HepG2 (cell line): ENCODE measurements at regions not wholly inside any gene's neighbourhood (a gene's known extent, or its start where the extent isn't known, plus 50 kb on each side); places are given as distances from the start of the nearest gene placed in this dataset.

Source experiments
- ATAC-seq: fragments of 200-7000 bp; cut with Tn5 transposase; 3 replicates; pipeline ENCODE4 v1.9.1; 2020; ENCODE audit warnings: mild to moderate bottlenecking, moderate library complexity
- BruUV-seq: library from RNA; stranded (reverse); fragments of 400-500 nt; replicated peaks from 2 replicates; lab custom pipeline; 2021; lab: Mats Ljungman, UMichigan
- CTCF ChIA-PET: fragments of 300-600 bp; formaldehyde crosslinking; extraction: SDS; loops from one replicate; lab custom pipeline; 2021; ENCODE audit warnings: low total read pairs, inconsistent platforms, low intra/inter-chr PET ratio; lab: Yijun Ruan, JAX
- POLR2A ChIA-PET: fragments of 350-600 bp; sonication (Branson Sonifier 250); formaldehyde crosslinking; loops from one replicate; lab custom pipeline; 2020; ENCODE audit warnings: antibody characterized with exemption, inconsistent platforms; lab: Yijun Ruan, JAX
- DNase-seq: peaks from one replicate; pipeline ENCODE4 v3.0.0-alpha.2; 2015; ENCODE audit warnings: low spot score
- FAIRE-seq: peaks from 3 replicates; lab custom pipeline; 2011; peaks lifted over from hg19 to GRCh38; lab: Jason Lieb, UNC
- H2AFZ ChIP-seq: one replicate; pipeline ENCODE4 v1.6.1; 2011; ENCODE audit warnings: low read length, inconsistent platforms
- H3K27ac ChIP-seq: fragments of 300-600 bp; 3 replicates; pipeline ENCODE4 v1.8.0; 2011; ENCODE audit warnings: mixed run types, mild to moderate bottlenecking, mixed read lengths, low read length, inconsistent platforms; ENCODE audit not compliant: insufficient read depth; ENCODE audit errors: extremely low read length
- H3K27me3 ChIP-seq, 2 experiments: fragments of 200-600 bp in 1 of 2; 2 replicates in 1 of 2; 3 replicates in 1 of 2; pipeline versions ENCODE4 v1.6.0 to v1.8.0; 2011; ENCODE audit warnings: low read length in 2 of 2, mild to moderate bottlenecking in 2 of 2, moderate library complexity in 2 of 2, inconsistent platforms in 1 of 2; ENCODE audit not compliant: insufficient read depth in 2 of 2, control insufficient read depth in 1 of 2
- H3K36me3 ChIP-seq, 2 experiments: fragments of 200-600 bp in 1 of 2; replicated peaks in 1 of 2; 2 replicates in 1 of 2; 3 replicates in 1 of 2; pipeline versions ENCODE4 v1.5.1 to v1.8.0; 2011; ENCODE audit warnings: low read length in 2 of 2, inconsistent platforms in 1 of 2; ENCODE audit not compliant: insufficient read depth in 2 of 2, control insufficient read depth in 1 of 2
- H3K4me1 ChIP-seq: 2 replicates; pipeline ENCODE4 v1.5.1; 2012; ENCODE audit warnings: low read length, inconsistent platforms; ENCODE audit not compliant: insufficient read depth
- H3K4me2 ChIP-seq: 2 replicates; pipeline ENCODE4 v1.6.0; 2011; ENCODE audit warnings: low read depth, low read length, inconsistent platforms
- H3K4me3 ChIP-seq, 3 experiments: fragments of 200-600 bp in 1 of 3; sonication (generic), shearing (Covaris generic) in 1 of 3; replicated peaks in 1 of 3; 2 replicates each; pipeline ENCODE4 v1.5.1; 2011 to 2016; ENCODE audit warnings: low read length in 3 of 3, inconsistent platforms in 2 of 3, low read depth in 2 of 3, mild to moderate bottlenecking in 2 of 3, control low read depth in 1 of 3, mixed read lengths in 1 of 3; ENCODE audit not compliant: insufficient read depth in 1 of 3
- H3K79me2 ChIP-seq: one replicate; pipeline ENCODE4 v1.6.1; 2011; ENCODE audit warnings: low read length, inconsistent platforms; ENCODE audit not compliant: insufficient read depth
- H3K9ac ChIP-seq: 2 replicates; pipeline ENCODE4 v1.6.0; 2011; ENCODE audit warnings: mild to moderate bottlenecking, low read depth, low read length, inconsistent platforms; ENCODE audit not compliant: insufficient read depth
- H3K9me3 ChIP-seq: 2 replicates; pipeline ENCODE4 v1.5.1; 2012; ENCODE audit warnings: mild to moderate bottlenecking, low read length
- H4K20me1 ChIP-seq: 2 replicates; pipeline ENCODE4 v1.6.0; 2011; ENCODE audit warnings: inconsistent platforms, mild to moderate bottlenecking, low read length, moderate library complexity; ENCODE audit not compliant: insufficient read depth
- CSRNP1 ChIP-seq: sonication (generic); formaldehyde crosslinking; IDR thresholded peaks from 2 replicates; pipeline ENCODE4 v1.8.1; 2023; ENCODE audit warnings: mild to moderate bottlenecking, missing genetic modification reagents
- ONECUT2 ChIP-seq: sonication (generic); formaldehyde crosslinking; IDR thresholded peaks from 2 replicates; pipeline ENCODE4 v1.4.0; 2020; ENCODE audit warnings: missing genetic modification reagents
- SNAI1 ChIP-seq: sonication (generic); formaldehyde crosslinking; IDR thresholded peaks from 2 replicates; pipeline ENCODE4 v1.5.0; 2020; ENCODE audit warnings: mild to moderate bottlenecking, missing genetic modification reagents, borderline replicate concordance
- SNAPC4 ChIP-seq: sonication (generic); formaldehyde crosslinking; IDR thresholded peaks from 2 replicates; pipeline ENCODE4 v1.4.0; 2020; ENCODE audit warnings: mild to moderate bottlenecking, missing genetic modification reagents
- SOX13 ChIP-seq, 3 experiments: fragments of 450-650 bp in 1 of 3; sonication (generic) in 1 of 3; formaldehyde crosslinking in 1 of 3; IDR thresholded peaks in 2 of 3; conservative IDR thresholded peaks in 1 of 3; 2 replicates each; pipeline versions ENCODE4 v1.5.0 to v1.6.1; 2016 to 2020; ENCODE audit warnings: antibody characterized with exemption in 1 of 3, mild to moderate bottlenecking in 1 of 3, missing compliant biosample characterization in 1 of 3, missing genetic modification reagents in 1 of 3, moderate library complexity in 1 of 3
- STAG1 ChIP-seq: sonication (generic); formaldehyde crosslinking; IDR thresholded peaks from 2 replicates; pipeline ENCODE4 v1.4.0; 2020; ENCODE audit warnings: missing genetic modification reagents
- ZBTB42 ChIP-seq: sonication (generic); formaldehyde crosslinking; IDR thresholded peaks from 2 replicates; pipeline ENCODE4 v1.5.0; 2020; ENCODE audit warnings: mild to moderate bottlenecking, missing genetic modification reagents
- WGBS: methylation state at CpG from one replicate; pipeline ENCODE4 v1.1.6; 2017; ENCODE audit warnings: low lambda C conversion rate; 5-methylcytosine and 5-hydroxymethylcytosine counted together
- in situ Hi-C: cut with HindIII; loops from 2 replicates; pipeline ENCODE4 v1.10.0; 2017; ENCODE audit warnings: low pct_unique_long_range_greater_than_20kb; ENCODE audit not compliant: extremely low pct_ligation_motif_present
- intact Hi-C: fragments of 100-400 bp; cut with micrococcal nuclease; formaldehyde crosslinking; loops from one replicate; pipeline ENCODE4 v1.10.0; 2022; ENCODE audit not compliant: unreplicated experiment
- TF ChIP-seq, protein P1 (sequence below): sonication (generic); formaldehyde crosslinking; IDR thresholded peaks from 2 replicates; pipeline ENCODE4 v1.5.1; 2020; ENCODE audit warnings: missing genetic modification reagents, mild to moderate bottlenecking, borderline replicate concordance
- TF ChIP-seq, protein P2 (sequence below): IDR thresholded peaks from 2 replicates; pipeline ENCODE4 v1.6.1; 2016; ENCODE audit warnings: missing compliant biosample characterization, missing genetic modification reagents, borderline replicate concordance

DNA sequence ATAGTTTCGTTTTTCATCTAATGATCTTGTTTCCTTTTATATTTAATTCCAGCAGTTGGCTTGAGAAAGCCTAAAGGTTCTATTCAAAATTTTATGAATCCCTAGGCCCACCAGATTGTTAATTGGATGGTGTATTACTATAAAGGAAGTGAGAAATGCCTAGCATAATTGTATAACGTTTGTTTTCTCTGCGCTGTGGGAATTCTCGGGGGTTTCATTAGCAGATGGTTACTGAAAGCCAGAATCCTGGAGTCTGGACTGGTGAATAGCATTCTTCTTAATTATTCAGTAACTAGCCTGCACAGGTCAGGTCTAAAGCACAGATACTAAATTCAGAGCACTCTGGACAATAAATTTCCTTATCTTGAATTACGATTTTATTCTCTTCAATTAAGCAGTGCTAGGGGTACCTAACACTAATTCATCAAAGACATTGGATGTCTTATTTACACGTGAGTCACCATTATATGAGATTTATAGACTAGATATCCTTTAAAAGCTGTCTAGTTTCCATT lies 459.4 kb downstream of the DTHD1 start (continued):
- no peak for TF ChIP-seq CSRNP1

GRCh38 chr4:36747277-36748129 lies 466.1 kb downstream of the DTHD1 start:
- ATAC-seq = no peak; the same call in 2 of the 3 replicates
- H2AFZ ChIP-seq = no peak overlapping the region
- WGBS = 24% methylated on average over 8 of the region's 16 CpGs
- POLR2A ChIA-PET = no interaction called here
- H3K27ac ChIP-seq = no peak overlapping the region
- no peaks in the 10 kb centered on the region for H3K9me3 ChIP-seq
- no peak for DNase-seq
- H3K4me1 ChIP-seq = no peaks in the 10 kb centered on the region
- no peak overlapping the region for H3K9ac ChIP-seq
- FAIRE-seq = no peak
- no peaks in the 10 kb centered on the region for H4K20me1 ChIP-seq
- CTCF ChIA-PET = no interaction called here
- no TSS peak for BruUV-seq
- no peaks in the 10 kb centered on the region for H3K36me3 ChIP-seq
- no peak overlapping the region for H3K4me2 ChIP-seq
- in situ Hi-C loops = no loop called here
- H3K27me3 ChIP-seq = no peaks in the 10 kb centered on the region
- intact Hi-C loops = no loop called here
- no peaks in the 10 kb centered on the region for H3K79me2 ChIP-seq
- H3K4me3 ChIP-seq = no peak overlapping the region
- TF ChIP-seq SNAI1 (no peak), ZBTB42 (no peak), STAG1 (CRISPR knock-in tag) (no peak), SNAPC4 (CRISPR knock-in tag) (no peak), ONECUT2 (CRISPR knock-in tag) (no peak), SOX13 (IDR thresholded peaks at IDR 0.05) (no peak), SOX13 (CRISPR knock-in tag; conservative IDR thresholded peaks at IDR 0.05 in 1 of 2, IDR thresholded peaks at IDR 0.05 in 1 of 2) (no peak)
- TF ChIP-seq, protein P1, sequence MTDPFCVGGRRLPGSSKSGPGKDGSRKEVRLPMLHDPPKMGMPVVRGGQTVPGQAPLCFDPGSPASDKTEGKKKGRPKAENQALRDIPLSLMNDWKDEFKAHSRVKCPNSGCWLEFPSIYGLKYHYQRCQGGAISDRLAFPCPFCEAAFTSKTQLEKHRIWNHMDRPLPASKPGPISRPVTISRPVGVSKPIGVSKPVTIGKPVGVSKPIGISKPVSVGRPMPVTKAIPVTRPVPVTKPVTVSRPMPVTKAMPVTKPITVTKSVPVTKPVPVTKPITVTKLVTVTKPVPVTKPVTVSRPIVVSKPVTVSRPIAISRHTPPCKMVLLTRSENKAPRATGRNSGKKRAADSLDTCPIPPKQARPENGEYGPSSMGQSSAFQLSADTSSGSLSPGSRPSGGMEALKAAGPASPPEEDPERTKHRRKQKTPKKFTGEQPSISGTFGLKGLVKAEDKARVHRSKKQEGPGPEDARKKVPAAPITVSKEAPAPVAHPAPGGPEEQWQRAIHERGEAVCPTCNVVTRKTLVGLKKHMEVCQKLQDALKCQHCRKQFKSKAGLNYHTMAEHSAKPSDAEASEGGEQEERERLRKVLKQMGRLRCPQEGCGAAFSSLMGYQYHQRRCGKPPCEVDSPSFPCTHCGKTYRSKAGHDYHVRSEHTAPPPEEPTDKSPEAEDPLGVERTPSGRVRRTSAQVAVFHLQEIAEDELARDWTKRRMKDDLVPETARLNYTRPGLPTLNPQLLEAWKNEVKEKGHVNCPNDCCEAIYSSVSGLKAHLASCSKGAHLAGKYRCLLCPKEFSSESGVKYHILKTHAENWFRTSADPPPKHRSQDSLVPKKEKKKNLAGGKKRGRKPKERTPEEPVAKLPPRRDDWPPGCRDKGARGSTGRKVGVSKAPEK = no peak
- TF ChIP-seq, protein P2, sequence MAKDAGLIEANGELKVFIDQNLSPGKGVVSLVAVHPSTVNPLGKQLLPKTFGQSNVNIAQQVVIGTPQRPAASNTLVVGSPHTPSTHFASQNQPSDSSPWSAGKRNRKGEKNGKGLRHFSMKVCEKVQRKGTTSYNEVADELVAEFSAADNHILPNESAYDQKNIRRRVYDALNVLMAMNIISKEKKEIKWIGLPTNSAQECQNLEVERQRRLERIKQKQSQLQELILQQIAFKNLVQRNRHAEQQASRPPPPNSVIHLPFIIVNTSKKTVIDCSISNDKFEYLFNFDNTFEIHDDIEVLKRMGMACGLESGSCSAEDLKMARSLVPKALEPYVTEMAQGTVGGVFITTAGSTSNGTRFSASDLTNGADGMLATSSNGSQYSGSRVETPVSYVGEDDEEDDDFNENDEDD = no peak
